NCI-H748 treated with DMSO at 0.1 percent for 48 hours (cell line): ENCODE measurements at regions not wholly inside any gene's neighbourhood (a gene's known extent, or its start where the extent isn't known, plus 50 kb on each side); places are given as distances from the start of the nearest gene placed in this dataset.
"Not testable (repeated sequence)": the region's sequence is repeated elsewhere in the genome, so short reads cannot be mapped to it uniquely, and the experiment has no call there.

Source experiments
- DNase-seq: peaks from one replicate; lab custom pipeline; 2025; lab: John Stamatoyannopoulos, UW

GRCh38 chr11:106495046-106495445, 417.6 kb downstream of the AASDHPPT start:
- DNase-seq = no peak

DNA sequence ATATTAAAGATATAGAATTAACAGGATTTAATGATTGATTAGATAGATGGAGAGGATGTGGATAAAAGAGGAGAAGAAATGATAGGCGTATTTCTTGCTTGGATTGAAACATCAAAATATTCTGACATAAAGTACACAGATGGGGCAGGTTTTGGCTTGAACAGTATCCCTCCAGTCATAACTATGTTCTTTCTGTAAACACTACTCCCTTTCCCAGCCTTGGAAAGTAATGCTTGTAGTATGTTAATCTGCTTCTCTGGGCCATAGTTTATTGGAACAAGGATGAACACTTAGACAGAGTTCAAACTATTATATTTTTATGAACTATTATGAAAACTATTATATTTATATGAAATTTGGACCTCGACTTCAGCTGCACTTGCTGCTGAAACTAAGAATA, 419.2 kb downstream of the AASDHPPT start:
- DNase-seq = no peak

- DNase-seq = no peak
These were observed 419.9 kb downstream of the AASDHPPT start for GRCh38 chr11:106497321-106497720.

DNA sequence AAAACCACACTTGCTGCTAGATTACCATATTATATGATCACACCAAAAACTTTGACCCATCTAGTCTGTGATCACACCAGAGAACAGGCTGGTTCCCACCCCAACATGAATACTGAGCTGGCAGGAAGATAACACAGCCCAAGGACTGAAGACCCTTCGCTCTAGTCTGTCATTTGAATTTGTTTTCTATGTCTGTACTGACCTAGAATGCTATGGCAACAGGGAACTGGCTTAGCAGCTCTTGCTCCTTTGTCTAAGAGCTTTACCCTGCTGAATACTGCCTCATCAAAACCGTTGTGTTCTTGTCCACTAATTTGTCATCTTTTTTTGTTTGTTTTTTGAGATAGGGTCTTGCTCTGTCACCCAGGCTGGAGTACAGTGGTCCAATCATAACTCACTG, 420.4 kb downstream of the AASDHPPT start:
- no peak for DNase-seq

DNA sequence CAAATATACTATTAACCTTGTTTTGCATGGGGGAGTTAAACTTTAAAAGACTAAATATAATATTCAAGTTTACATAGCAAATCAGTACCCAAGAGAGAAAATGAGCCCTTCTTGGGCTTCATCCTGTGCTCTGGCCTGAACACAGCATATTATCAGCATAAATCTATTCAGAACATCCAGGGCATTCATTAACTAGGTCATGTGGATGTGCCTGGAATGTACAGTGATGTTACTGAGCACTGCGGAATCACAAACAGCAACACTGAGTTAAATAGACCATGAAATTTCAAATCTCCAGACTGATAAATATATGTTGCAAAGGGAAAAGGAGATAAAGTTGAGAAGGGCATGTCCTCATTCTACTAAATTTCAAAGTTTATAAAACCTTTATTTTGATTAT, 426.4 kb downstream of the AASDHPPT start:
- no peak for DNase-seq

GRCh38 chr11:106507645-106508306, 430.3 kb downstream of the AASDHPPT start:
- DNase-seq = no peak

GRCh38 chr11:106514706-106515105, 437.2 kb downstream of the AASDHPPT start:
- no peak for DNase-seq

DNA sequence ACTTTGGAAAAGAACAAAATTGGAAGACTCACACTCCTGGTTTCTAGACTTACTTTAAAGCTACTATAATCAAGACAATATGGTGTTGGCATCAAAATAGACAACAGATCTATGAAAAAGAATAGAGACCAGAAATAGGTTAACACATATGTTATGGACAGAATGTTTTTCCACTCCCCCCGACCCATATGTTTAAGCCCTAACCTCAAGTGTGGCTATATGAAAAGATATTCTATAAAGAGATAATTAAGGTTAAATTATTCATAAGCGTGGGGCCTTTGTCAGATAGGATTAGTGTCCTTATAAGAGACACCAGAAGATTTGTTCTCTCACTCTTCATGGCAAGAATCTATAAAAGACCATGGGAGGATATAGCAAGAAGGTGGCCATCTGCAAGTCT, 440.0 kb downstream of the AASDHPPT start:
- DNase-seq = no peak

- no peak for DNase-seq
These were observed 442.9 kb downstream of the AASDHPPT start for GRCh38 chr11:106520146-106520912.

DNA sequence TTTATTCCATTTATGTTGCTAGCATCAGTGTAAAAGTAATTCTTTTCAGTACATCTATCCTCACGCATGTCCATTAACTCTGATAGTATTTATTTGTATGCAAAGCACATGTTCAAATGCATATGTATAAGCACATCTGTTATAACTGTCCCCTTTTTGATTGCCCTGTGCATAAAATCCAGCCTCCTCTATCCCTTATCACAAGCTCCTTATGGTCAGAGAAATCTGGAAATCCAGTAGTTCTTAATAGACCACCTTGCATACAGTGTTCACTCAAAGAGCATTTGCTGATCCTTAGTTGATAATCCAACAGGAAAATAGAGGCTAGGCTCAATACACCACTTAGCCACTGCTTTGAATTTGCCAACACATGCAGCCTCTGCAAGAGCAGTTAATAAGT, 443.5 kb downstream of the AASDHPPT start:
- DNase-seq = no peak

DNA sequence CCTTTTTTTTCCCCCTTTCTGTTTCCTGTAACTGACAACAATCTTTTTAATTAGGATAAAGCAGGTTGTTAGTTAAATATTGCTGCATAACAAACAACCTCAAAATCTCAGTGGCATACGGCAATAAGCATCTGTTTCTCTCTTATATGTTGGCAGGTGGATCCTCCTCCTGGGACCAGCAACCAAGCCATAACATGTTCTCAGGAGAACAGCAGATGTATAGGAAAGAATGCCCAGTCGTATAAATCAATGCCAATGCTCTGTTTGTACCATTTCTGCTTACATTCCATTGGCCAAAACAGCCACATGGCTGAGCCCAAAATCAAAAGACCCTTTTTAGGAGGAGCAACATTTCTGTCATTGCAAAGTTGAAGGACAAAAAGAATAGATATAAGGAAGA, 445.7 kb downstream of the AASDHPPT start:
- no peak for DNase-seq

- DNase-seq = no peak
These were observed 446.5 kb downstream of the AASDHPPT start for GRCh38 chr11:106523921-106524320.

GRCh38 chr11:106524436-106524835, 447.0 kb downstream of the AASDHPPT start:
- DNase-seq = no peak

DNA sequence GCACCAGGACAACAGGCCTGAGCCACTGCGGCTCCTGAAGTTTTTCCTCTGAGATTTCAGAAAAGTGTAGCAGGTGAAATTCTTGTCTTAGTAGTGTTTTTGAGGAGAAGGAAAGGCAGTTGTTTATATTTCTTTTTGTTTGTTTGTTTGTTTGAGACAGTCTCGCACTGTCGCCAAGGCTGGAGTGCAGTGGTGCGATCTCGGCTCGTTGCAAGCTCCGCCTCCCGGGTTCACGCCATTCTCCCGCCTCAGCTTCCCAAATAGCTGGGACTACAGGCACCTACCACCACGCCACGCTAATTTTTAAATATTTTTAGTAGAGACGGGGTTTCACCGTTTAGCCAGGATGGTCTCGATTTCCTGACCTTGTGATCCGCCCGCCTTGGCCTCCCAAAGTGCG, 454.2 kb downstream of the AASDHPPT start:
- not testable (repeated sequence) for DNase-seq

GRCh38 chr11:106533046-106533445, 455.6 kb downstream of the AASDHPPT start:
- DNase-seq = no peak

- no peak for DNase-seq
These were observed 462.5 kb downstream of the AASDHPPT start for GRCh38 chr11:106540001-106540400.

GRCh38 chr11:106548406-106548805, 469.9 kb downstream of the GUCY1A2 start:
- no peak for DNase-seq

- no peak for DNase-seq
These were observed 466.3 kb downstream of the GUCY1A2 start for GRCh38 chr11:106551744-106552673.

DNA sequence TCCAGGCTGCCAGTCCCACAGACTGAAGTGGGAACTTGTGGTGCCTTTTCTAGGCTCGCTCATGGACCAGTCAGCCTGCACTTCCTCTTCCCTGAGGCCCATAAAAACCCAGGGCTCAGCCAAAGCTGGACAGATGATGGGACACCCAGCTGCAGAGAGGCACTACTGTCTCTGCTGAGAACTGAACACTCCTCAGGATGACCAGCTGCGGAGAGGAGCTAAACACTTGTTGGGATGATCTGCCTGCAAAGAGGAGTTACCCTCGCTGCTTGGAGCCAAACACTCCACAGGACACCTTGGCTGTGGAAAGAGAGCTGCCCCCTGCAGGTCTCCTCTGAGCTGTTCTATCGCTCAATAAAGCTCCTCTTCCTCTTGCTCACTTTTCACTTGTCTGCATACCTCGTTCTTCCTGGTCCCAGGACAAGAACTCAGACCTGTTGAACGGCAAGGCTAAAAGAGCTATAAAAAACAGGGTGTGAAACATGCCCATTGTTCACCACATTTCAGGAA, 465.5 kb downstream of the GUCY1A2 start:
- DNase-seq = no peak

DNA sequence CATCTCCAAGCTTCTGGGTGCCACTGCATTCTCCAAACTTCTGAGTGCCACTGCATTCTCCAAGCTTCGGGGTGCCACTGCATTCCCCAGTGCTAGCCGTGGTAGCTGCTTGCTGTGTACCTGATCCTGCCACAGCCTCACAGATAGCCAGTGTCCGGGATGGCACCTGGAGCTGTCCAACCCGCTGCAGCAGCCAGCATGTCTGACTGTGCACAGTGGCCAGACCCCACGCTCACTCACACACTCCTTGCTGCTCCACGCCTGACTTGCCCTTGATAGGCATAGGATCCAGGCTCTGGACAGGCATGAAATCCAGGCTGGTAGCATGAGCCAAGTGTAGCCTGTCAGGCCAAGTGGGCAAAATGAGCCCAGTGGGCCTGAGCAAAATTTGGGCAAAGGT, 465.0 kb downstream of the GUCY1A2 start:
- DNase-seq = no peak

- DNase-seq = not testable (repeated sequence)
These were observed 462.6 kb downstream of the GUCY1A2 start for GRCh38 chr11:106555566-106556250.

- DNase-seq = no peak
These were observed 452.9 kb downstream of the GUCY1A2 start for GRCh38 chr11:106565326-106565725.
